ENCODE measurements at regions not wholly inside any gene's neighbourhood (a gene's known extent, or its start where the extent isn't known, plus 50 kb on each side); places are given as distances from the start of the nearest gene placed in this dataset.

DNA sequence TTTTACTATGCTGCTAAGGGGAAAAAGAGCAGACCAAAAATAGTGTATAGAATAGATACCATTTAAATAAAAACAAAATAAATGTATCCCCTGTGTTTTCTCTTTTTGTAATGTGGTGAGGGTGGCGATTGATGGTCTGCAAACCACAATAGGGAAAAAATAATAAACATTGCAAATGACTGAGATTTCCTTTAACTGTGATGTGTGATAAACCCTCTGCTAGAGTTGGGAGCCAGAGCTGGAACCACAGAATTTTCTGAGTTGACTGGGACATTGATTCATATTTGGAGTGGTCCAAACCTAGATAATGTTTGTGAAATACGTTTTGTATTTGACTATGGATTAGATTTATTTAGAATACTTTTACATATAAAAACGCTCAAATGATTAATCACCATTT, 70.6 kb upstream of the PTGFR start:
- Histone ChIP-seq H3K36me3 (ENCODE audit: control insufficient read depth, insufficient read depth, low read length) (no peaks in the 10 kb centered on the region), H3K27me3 (ENCODE audit: control insufficient read depth, insufficient read depth, low read length) (no peaks in the 10 kb centered on the region), H3K4me3 (ENCODE audit: low read depth, low read length) (no peak overlapping the region)
- no peak for DNase-seq (ENCODE audit: low read depth)
- ChIA-PET POLR2A (no interaction called here), CTCF (no interaction called here)
- TF ChIP-seq, protein P1, sequence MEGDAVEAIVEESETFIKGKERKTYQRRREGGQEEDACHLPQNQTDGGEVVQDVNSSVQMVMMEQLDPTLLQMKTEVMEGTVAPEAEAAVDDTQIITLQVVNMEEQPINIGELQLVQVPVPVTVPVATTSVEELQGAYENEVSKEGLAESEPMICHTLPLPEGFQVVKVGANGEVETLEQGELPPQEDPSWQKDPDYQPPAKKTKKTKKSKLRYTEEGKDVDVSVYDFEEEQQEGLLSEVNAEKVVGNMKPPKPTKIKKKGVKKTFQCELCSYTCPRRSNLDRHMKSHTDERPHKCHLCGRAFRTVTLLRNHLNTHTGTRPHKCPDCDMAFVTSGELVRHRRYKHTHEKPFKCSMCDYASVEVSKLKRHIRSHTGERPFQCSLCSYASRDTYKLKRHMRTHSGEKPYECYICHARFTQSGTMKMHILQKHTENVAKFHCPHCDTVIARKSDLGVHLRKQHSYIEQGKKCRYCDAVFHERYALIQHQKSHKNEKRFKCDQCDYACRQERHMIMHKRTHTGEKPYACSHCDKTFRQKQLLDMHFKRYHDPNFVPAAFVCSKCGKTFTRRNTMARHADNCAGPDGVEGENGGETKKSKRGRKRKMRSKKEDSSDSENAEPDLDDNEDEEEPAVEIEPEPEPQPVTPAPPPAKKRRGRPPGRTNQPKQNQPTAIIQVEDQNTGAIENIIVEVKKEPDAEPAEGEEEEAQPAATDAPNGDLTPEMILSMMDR (IDR thresholded peaks at IDR 0.05; ENCODE audit: insufficient read depth, low read depth, low read length): no peak

DNA sequence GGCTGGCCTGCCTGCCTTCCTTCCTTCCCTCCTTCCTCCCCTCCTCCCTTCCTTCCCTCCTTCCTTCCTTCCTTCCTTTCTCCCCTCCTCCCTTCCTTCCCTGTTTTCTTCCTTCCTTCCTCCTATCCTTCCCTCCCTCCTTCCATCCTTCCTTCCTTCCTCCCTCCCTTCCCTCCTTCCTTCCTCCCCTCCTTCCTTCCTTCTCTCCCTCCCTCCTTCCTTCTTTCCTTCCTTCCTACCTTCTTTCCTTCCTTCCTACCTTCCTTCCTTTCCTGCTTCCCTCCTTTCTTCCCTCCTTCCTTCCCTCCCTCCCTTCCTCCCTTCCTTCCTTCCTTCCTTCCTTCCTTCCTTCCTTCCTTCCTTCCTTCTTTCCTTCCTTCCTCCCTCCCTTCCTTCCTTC, 70.1 kb upstream of the PTGFR start:
- Histone ChIP-seq H3K27me3 (ENCODE audit: control insufficient read depth, insufficient read depth, low read length) (no peaks in the 10 kb centered on the region), H3K4me3 (ENCODE audit: low read depth, low read length) (no peak overlapping the region), H3K36me3 (ENCODE audit: control insufficient read depth, insufficient read depth, low read length) (no peaks in the 10 kb centered on the region)
- CTCF ChIA-PET: no interaction called here
- no peak for DNase-seq (ENCODE audit: low read depth)
- POLR2A ChIA-PET: no interaction called here
- TF ChIP-seq, protein P1 (IDR thresholded peaks at IDR 0.05; ENCODE audit: insufficient read depth, low read depth, low read length): no peak

DNA sequence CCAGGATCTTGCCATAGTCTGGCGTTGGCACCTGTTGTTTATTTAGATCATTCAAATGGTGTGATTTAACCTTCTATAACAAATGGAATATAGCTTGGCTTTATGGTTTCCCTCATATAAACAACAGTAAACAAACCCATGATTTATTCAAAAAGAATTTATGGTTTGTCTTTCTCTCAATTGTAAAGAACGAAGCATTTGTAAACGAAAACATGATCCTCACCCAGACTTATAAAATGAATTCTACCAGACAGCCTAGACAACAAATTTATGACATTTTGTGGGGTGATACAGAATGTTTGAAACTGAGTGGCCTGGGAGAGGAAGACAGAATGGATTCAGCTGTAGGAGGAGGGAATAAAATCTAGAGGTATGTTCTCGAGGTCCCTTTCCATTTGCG, 66.1 kb upstream of the PTGFR start:
- TF ChIP-seq, protein P1 (IDR thresholded peaks at IDR 0.05; ENCODE audit: insufficient read depth, low read depth, low read length): no peak
- ChIA-PET CTCF (no interaction called here), POLR2A (no interaction called here)
- Histone ChIP-seq H3K27me3 (ENCODE audit: control insufficient read depth, insufficient read depth, low read length) (no peaks in the 10 kb centered on the region), H3K4me3 (ENCODE audit: low read depth, low read length) (no peak overlapping the region), H3K36me3 (ENCODE audit: control insufficient read depth, insufficient read depth, low read length) (no peaks in the 10 kb centered on the region)
- no peak for DNase-seq (ENCODE audit: low read depth)

DNA sequence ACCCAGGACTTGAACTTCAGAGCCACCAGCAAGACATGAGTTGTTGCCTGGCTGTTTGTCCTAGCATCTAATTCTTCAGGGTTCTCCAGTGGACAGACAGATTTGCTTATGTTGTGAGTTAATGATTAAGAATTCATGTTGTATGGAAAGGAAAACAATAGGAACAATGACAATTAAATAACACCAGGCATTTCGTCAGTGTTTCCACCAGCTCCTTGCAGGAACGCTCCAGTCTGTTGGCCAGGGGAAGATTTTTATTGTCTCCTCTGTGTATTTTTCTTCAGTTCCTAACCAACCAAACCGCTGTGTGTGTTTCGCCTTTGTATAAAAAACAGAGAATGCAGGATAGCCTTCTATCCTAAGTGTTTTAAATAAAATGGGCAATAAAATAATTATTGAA, 64.4 kb upstream of the PTGFR start:
- H3K27me3 ChIP-seq (ENCODE audit: control insufficient read depth, insufficient read depth, low read length): no peaks in the 10 kb centered on the region
- no peak overlapping the region for H3K4me3 ChIP-seq (ENCODE audit: low read depth, low read length)
- TF ChIP-seq, protein P1 (IDR thresholded peaks at IDR 0.05; ENCODE audit: insufficient read depth, low read depth, low read length): no peak
- no peaks in the 10 kb centered on the region for H3K36me3 ChIP-seq (ENCODE audit: control insufficient read depth, insufficient read depth, low read length)
- POLR2A ChIA-PET: no interaction called here
- no peak for DNase-seq (ENCODE audit: low read depth)
- CTCF ChIA-PET: interaction anchor here (1.4 to 1.7 kb wide), 2 partner anchors 11 to 180 kb away, joined by 5 to 6 read pairs; no protein-coding TSS in a partner anchor

DNA sequence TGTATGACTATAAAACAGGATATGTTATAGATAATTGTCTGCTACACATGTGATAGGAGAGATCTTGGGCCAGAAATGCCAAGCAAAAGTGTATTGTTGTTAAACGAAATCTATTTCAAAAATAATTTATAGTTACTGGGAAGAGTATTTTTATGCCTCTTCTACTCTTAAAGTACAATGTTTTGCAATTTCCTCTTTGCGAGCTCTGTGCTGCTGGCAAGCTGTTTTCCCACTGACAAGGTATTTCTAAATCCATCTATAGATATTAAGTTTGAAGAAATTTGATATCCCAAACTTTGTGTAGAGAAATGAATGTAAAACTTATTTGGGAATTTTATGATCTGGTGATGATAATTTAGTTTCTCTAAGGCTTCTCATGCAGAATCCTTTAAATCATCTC, 63.3 kb upstream of the PTGFR start:
- CTCF ChIA-PET: interaction anchor here (1.4 to 1.7 kb wide), 2 partner anchors 10 to 179 kb away, joined by 5 to 6 read pairs; no protein-coding TSS in a partner anchor
- Histone ChIP-seq H3K4me3 (ENCODE audit: low read depth, low read length) (no peak overlapping the region), H3K36me3 (ENCODE audit: control insufficient read depth, insufficient read depth, low read length) (no peaks in the 10 kb centered on the region), H3K27me3 (ENCODE audit: control insufficient read depth, insufficient read depth, low read length) (no peaks in the 10 kb centered on the region)
- TF ChIP-seq, protein P1 (IDR thresholded peaks at IDR 0.05; ENCODE audit: insufficient read depth, low read depth, low read length): no peak
- no peak for DNase-seq (ENCODE audit: low read depth)
- POLR2A ChIA-PET: no interaction called here

Data from BJ (cell line).